ENCODE measurements at regions not wholly inside any gene's neighbourhood (a gene's known extent, or its start where the extent isn't known, plus 50 kb on each side); places are given as distances from the start of the nearest gene placed in this dataset.

- H3K27ac ChIP-seq, result no peak overlapping the region
- TF ChIP-seq, protein P1, sequence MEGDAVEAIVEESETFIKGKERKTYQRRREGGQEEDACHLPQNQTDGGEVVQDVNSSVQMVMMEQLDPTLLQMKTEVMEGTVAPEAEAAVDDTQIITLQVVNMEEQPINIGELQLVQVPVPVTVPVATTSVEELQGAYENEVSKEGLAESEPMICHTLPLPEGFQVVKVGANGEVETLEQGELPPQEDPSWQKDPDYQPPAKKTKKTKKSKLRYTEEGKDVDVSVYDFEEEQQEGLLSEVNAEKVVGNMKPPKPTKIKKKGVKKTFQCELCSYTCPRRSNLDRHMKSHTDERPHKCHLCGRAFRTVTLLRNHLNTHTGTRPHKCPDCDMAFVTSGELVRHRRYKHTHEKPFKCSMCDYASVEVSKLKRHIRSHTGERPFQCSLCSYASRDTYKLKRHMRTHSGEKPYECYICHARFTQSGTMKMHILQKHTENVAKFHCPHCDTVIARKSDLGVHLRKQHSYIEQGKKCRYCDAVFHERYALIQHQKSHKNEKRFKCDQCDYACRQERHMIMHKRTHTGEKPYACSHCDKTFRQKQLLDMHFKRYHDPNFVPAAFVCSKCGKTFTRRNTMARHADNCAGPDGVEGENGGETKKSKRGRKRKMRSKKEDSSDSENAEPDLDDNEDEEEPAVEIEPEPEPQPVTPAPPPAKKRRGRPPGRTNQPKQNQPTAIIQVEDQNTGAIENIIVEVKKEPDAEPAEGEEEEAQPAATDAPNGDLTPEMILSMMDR (IDR thresholded peaks at IDR 0.05), result no peak
- H3K27me3 ChIP-seq, result no peaks in the 10 kb centered on the region
- no peaks in the 10 kb centered on the region for H3K36me3 ChIP-seq
- intact Hi-C loops (cut with DNase I), result no loop called here
- H3K9me3 ChIP-seq, result no peaks in the 10 kb centered on the region
- no peak for DNase-seq
- no peak for ATAC-seq
- H3K4me1 ChIP-seq, result no peaks in the 10 kb centered on the region
- H3K4me3 ChIP-seq, result no peak overlapping the region
Measured at GRCh38 chr1:199264283-199264682, 625.4 kb downstream of the PTPRC start.

- ATAC-seq, result no peak
Measured at GRCh38 chr1:199264911-199265310, 626.1 kb downstream of the PTPRC start.

DNA sequence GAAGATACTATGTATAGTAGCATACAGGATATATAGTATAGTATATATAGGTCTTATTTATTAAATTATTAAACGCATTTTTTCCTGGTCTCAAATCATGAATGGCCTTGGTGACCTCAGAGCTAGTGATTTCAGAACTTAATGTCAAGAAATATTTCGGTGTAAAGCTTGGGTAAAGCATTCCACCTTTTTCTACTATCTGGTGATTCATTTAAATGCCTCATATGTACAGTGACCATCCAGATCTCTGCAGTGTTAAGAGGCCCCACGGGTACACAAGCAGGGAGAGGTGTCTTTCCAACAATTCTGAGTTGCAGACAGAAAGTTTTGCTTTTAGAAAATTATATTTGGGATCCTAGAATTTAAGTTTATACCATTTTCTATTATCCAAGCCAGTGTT lies 626.5 kb downstream of the PTPRC start:
- intact Hi-C loops (cut with DNase I), result no loop called here
- DNase-seq (no peak), ATAC-seq (no peak)
- H3K9me3 ChIP-seq, result no peaks in the 10 kb centered on the region
- TF ChIP-seq, protein P1 (IDR thresholded peaks at IDR 0.05), result no peak
- H3K36me3 ChIP-seq, result no peaks in the 10 kb centered on the region
- H3K27ac ChIP-seq, result no peak overlapping the region
- H3K27me3 ChIP-seq, result no peaks in the 10 kb centered on the region
- no peaks in the 10 kb centered on the region for H3K4me1 ChIP-seq
- H3K4me3 ChIP-seq, result no peak overlapping the region

More at GRCh38 chr1:199264911-199265310, 626.1 kb downstream of the PTPRC start:
- H3K27ac ChIP-seq, result no peak overlapping the region
- intact Hi-C loops (cut with DNase I), result no loop called here
- H3K4me3 ChIP-seq, result no peak overlapping the region
- H3K27me3 ChIP-seq, result no peaks in the 10 kb centered on the region
- H3K9me3 ChIP-seq, result no peaks in the 10 kb centered on the region
- DNase-seq, result no peak
- TF ChIP-seq, protein P1 (IDR thresholded peaks at IDR 0.05), result no peak
- H3K4me1 ChIP-seq, result no peaks in the 10 kb centered on the region
- no peaks in the 10 kb centered on the region for H3K36me3 ChIP-seq

DNA sequence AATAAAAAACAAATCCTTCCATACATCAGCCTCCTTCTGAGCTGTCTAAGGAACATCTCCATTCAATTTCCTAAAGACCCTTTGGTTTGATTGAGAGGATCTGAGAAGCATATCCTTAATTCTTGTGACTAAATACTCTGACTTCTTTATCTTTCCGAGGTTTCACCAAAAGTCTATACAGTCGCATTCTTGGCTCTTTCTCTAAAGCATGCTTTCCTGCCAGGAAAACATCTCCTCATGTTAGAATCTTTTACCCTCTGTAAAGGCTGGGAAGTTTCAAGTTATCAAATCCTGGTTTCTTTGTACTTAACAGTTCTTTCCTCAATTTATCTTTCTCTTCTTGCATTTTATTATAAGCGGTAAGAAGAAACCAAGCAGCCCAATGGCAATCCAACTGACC lies 630.4 kb downstream of the PTPRC start:
- no peak overlapping the region for H3K4me3 ChIP-seq
- H3K9me3 ChIP-seq, result no peaks in the 10 kb centered on the region
- ATAC-seq (no peak), DNase-seq (no peak)
- H3K27me3 ChIP-seq, result no peaks in the 10 kb centered on the region
- H3K27ac ChIP-seq, result no peak overlapping the region
- intact Hi-C loops (cut with DNase I), result no loop called here
- H3K36me3 ChIP-seq, result no peaks in the 10 kb centered on the region
- TF ChIP-seq, protein P1 (IDR thresholded peaks at IDR 0.05), result no peak
- H3K4me1 ChIP-seq, result no peaks in the 10 kb centered on the region

DNA sequence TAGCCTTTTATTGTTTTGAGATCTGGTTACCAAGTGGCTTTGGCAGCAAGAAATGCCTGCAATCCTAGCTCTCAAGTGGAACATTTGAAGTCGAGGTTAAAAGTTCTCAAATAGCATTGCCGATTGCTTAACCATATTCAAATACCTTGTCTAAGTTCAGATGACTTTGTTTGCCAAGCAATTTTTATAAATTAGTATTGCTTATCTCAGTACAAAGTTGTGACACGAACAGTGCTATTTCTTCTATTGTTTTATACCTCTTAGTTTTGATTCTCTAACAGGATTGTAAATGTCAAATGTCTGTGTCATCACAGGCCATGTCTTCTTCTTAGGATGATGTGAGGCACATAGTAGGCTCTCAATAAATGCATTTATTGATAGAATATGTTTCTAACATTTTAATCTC lies 633.3 kb downstream of the PTPRC start:
- Histone ChIP-seq H3K27ac (no peak overlapping the region), H3K27me3 (no peaks in the 10 kb centered on the region), H3K4me3 (no peak overlapping the region), H3K4me1 (no peaks in the 10 kb centered on the region), H3K9me3 (no peaks in the 10 kb centered on the region), H3K36me3 (no peaks in the 10 kb centered on the region)
- no peak for DNase-seq
- ATAC-seq, result peak; percentile 67
- intact Hi-C loops (cut with DNase I), result no loop called here
- TF ChIP-seq, protein P1 (IDR thresholded peaks at IDR 0.05), result no peak

- intact Hi-C loops (cut with DNase I), result no loop called here
- Histone ChIP-seq H3K27ac (no peak overlapping the region), H3K4me1 (no peaks in the 10 kb centered on the region), H3K27me3 (no peaks in the 10 kb centered on the region), H3K9me3 (no peaks in the 10 kb centered on the region), H3K36me3 (no peaks in the 10 kb centered on the region), H3K4me3 (no peak overlapping the region)
- TF ChIP-seq, protein P1 (IDR thresholded peaks at IDR 0.05), result no peak
- peak; percentile 73 for ATAC-seq
- peak; percentile 71 for DNase-seq
Measured at GRCh38 chr1:199272628-199273086, 633.8 kb downstream of the PTPRC start.

Measured in upper lobe of right lung (tissue), 1 donor.